GM12875 (cell line): ENCODE measurements at regions not wholly inside any gene's neighbourhood (a gene's known extent, or its start where the extent isn't known, plus 50 kb on each side); places are given as distances from the start of the nearest gene placed in this dataset.
"Not testable (repeated sequence)": the region's sequence is repeated elsewhere in the genome, so short reads cannot be mapped to it uniquely, and the experiment has no call there.

ENCODE experiments used
- H3K4me3 ChIP-seq: one replicate; pipeline ENCODE4 v1.5.1; 2011; ENCODE audit warnings: low read depth, low read length, control low read depth
- TF ChIP-seq, protein P1 (sequence below): IDR thresholded peaks from 2 replicates; pipeline ENCODE4 v1.5.1; 2011; ENCODE audit warnings: low read depth, mild to moderate bottlenecking, control low read depth, inconsistent platforms, low read length, moderate library complexity, borderline replicate concordance; ENCODE audit not compliant: insufficient read depth

DNA sequence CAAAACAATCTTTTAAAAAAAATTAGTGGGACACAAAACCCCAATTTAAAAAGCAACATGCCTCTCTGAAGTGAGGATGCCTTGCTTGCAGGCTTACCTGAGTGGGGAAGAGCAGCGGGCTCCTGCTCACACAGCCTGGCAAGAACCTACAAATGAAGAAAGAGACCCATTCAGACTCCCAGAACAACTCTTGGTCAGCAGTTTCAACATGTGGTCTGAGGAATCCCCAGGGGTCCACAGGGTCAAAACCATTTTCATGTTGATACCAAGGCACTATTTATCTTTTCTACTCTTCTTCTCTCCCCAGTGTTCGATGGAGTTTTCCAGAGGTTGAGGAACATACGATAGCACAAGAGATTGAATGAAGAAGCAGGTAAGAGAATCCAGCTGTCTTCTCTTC lies 55.9 kb downstream of the SIPA1L2 start:
- TF ChIP-seq, protein P1, sequence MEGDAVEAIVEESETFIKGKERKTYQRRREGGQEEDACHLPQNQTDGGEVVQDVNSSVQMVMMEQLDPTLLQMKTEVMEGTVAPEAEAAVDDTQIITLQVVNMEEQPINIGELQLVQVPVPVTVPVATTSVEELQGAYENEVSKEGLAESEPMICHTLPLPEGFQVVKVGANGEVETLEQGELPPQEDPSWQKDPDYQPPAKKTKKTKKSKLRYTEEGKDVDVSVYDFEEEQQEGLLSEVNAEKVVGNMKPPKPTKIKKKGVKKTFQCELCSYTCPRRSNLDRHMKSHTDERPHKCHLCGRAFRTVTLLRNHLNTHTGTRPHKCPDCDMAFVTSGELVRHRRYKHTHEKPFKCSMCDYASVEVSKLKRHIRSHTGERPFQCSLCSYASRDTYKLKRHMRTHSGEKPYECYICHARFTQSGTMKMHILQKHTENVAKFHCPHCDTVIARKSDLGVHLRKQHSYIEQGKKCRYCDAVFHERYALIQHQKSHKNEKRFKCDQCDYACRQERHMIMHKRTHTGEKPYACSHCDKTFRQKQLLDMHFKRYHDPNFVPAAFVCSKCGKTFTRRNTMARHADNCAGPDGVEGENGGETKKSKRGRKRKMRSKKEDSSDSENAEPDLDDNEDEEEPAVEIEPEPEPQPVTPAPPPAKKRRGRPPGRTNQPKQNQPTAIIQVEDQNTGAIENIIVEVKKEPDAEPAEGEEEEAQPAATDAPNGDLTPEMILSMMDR: no peak
- H3K4me3 ChIP-seq: no peak overlapping the region

DNA sequence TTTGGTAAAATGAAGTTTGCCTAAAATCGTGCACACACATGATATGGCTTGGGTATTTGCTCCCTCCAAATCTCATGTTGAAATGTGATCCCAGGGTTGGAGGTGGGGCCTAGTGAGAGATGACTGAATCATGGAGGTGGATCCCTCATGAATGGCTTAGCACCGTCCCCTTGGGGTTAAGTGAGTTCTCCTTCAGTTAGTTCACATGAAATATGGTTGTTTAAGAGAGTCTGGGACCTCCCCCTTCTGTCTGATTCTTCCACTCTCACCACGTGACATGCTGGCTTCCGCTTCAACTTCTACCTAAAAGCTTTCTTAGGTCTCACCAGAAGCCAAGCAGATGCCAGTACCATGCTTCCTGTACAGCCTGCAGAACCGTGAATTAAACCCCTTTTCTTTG lies 58.4 kb downstream of the SIPA1L2 start:
- TF ChIP-seq, protein P1: no peak
- H3K4me3 ChIP-seq: no peak overlapping the region

DNA sequence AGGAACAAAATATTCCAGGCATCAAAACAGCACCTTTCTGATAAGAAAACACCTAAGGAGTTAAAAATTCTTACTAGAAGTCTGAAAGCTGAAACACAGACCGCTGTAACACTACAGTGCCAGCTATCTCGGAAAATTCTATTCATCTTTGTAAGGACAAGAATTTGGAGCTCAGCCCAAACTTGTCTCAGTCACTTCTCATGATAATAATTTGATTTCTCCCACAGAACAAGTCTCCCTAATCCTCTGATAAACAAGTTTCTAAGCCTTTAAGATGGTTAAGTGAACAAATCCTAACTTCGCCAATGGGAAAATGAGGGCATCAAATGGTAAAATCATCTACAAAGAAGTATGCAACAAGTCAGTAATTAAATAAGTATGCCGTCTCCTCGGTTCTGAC lies 59.9 kb downstream of the SIPA1L2 start:
- no peak overlapping the region for H3K4me3 ChIP-seq
- TF ChIP-seq, protein P1: no peak

DNA sequence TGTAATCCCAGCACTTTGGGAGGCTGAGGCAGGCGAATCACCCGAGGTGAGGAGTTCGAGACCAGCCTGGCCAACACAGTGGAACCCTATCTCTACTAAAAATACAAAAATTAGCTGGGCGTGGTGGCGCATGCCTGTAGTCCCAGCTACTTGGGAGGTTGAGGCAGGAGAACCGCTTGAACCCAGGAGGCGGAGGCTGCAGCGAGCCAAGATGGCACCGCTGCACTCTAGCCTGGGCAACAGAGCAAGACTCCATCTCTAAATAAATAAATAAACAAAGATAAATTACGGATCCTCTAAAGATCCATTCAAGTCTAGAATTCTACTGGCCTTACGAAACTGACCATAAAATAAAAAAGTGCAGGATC lies 60.4 kb downstream of the SIPA1L2 start:
- H3K4me3 ChIP-seq: not testable (repeated sequence)

DNA sequence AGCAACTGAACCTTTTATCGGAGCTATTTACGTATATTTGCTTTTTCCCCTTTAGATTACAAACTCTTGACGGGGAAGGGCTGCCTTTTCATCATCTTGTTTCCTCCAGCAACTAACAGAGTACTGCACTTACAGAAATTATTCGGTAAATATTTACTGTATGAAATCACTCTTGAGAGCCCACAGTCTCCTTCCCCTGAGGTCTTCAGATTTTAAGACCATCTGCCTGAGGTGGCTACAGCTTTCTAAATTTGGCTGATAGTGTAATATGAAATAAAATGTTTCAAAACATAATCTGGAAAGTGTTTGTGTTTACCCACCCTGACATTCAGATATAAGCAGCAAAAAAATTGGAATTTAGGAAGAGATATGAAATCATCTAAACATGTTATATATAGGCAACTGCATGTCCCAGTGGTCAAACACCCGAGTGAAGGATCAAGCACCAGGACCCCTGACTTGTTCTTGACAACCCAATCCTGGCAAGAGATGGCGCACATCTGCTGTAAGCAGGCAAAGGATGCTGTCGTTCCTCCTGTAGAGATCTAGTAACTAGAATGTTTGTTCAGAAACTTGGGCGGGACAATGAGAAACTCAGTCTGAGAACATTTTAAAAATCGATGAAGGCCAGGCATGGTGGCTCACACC lies 60.9 kb downstream of the SIPA1L2 start:
- TF ChIP-seq, protein P1: no peak
- no peak overlapping the region for H3K4me3 ChIP-seq

DNA sequence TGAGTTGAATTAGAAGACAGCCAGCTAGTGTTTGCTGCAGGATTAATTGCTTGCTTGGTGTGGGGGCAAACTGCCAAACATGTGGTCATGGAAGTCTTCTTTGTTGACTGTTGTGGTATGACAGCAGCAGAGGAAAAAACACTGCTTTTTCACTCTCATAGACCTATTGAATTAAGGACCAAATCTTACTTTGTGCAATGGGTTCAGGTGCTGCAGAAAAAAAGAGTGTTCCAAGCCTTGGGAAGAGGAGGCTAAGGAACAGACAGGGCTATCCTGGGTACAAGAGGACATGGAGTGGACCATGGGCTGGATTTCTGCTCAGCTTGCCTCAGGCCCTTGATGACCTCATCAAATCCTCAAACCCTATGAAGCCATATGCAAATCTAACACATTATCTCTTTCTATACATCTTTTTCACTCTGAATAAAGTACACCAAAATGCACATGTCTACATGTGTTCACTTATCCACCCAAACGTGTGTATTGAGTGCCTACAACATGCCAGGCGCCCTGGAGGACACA lies 61.5 kb downstream of the SIPA1L2 start:
- no peak overlapping the region for H3K4me3 ChIP-seq
- TF ChIP-seq, protein P1: no peak

DNA sequence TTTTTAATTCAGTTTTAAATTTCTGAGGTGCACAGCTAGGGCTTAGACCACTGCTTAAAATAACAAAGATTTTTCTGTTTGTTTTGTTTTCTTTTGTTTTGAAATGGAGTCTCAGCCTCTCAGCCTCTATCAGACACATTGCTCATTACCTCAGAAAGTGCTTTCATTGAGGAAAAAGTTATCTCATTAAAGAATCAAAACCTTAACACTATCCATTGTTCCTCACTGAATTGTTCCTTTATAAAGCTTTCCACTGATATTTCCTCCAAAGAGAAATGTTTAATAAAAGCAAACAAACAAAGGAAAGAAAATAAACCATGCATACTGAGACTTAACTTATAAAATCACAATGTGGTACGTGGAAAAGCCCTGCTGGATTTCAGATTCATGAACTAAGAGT lies 63.8 kb downstream of the SIPA1L2 start:
- TF ChIP-seq, protein P1: no peak
- no peak overlapping the region for H3K4me3 ChIP-seq
